ENCODE measurements at regions not wholly inside any gene's neighbourhood (a gene's known extent, or its start where the extent isn't known, plus 50 kb on each side); places are given as distances from the start of the nearest gene placed in this dataset.

DNA sequence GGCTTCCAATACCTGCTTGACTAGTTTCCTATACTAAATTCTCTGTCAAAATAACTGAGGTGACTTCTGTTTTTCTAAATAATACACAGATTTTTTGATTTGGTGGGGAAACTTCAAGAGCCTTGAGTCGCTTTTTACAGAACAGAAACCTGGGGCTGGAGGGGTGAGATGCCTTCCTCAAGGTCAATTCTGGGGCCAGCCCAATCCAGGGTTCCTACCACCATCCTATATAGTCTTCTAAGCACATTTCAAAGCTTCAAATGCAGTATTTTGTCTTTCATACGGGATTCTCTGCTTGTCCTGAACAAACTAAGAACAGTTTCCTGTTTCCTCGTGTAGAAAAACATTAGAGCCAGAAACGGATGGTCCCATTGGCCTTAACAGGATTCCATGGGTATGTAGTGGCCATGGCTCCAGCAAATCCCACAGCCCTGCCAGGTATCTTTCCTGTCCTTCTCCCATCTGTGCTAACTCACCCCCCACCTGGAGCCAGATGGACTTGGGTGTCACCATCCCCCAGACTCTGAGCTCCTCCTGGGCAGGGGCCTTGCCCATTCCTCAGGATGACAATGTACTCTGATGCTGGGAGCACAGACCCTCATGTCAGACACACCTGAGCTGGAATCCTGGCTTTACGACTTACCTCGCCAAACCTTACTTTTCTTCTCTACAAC is 146.9 kb downstream of the KLF13 start:
- DNase-seq (ENCODE audit: low read depth), result no peak

DNA sequence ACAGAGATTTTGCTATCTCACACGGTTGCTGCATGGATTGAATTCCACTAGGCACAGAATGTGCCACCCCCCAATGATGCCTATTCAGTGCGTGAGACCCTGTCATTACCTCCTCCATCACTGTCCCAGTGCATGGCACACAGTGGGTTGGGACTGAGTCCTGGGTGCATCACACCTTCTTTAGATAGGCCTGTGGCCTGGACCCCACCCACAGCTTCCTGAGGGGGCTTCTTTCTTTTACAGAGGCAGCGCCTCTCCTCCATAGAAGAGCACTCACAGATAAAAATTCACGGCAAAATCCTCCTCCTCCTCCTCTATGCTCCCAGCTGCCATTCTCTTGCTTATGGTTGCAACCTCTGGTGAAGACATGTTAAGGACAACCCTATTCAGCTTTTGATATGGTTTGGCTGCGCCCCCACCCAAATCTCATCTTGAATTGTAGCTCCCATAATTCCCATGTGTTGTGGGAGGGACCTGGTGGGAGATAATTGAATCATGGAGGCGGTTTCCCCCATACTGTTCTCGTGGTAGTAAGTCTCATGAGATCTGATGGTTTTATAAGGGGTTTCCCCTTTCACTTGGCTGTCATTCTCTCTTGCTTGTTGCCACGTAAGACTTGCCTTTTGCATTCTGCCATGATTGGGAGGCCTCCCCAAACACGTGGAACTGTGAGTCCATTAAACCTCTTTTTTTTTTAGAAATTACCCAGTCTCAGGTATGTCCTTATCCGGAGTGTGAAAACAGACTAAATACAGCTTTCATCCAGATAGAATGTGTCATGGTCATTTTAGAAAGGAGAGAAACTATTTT is 147.6 kb downstream of the KLF13 start:
- no peak for DNase-seq (ENCODE audit: low read depth)

DNA sequence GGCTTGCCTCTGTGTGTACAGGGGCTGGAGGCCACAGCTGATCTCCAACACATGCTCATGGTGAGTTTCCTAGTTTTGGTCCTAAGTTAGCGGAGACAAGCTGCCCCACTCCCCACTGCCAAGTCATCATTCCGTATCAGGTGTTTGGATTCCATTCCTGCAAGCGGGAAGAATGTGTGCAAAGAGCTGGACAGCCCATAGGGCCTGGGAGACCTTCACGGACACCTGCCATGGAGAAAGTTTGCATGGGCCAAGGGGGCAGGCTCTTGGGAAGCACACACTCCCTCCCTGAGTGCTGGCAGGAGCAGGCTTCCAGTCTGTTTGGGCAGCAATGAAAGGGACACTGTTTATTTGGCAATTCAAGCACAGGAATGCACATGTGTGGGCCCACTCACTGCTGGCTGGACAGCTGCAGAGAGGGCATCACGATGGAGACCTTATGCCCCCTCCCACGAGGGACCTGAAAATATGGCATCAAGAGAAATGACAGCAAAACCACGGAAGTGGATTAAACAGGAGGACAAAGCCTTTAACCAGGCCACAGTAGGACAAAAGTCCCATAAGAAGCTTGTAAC is 149.7 kb downstream of the KLF13 start:
- no peak for DNase-seq (ENCODE audit: low read depth)

DNA sequence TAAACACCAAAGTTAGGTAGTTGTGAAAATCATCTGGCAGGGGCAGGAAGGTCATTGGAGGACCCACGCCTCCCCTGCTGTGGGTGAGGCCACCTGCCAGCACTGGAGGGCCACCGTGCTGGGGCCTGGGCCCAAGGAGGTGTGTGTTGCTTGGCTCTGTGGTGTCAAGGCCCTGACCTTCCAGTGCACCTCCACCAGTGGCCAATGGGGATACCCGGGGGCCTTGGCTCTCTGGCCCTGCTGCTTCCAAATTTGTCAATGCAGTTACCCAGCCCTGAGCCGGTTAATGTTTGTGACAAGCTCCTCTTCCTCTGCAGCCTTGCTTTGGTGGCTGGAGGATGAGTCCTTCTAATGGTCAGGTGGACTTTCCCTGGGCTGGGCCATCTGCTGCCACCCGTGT is 150.2 kb downstream of the KLF13 start:
- DNase-seq (ENCODE audit: low read depth), result no peak

DNA sequence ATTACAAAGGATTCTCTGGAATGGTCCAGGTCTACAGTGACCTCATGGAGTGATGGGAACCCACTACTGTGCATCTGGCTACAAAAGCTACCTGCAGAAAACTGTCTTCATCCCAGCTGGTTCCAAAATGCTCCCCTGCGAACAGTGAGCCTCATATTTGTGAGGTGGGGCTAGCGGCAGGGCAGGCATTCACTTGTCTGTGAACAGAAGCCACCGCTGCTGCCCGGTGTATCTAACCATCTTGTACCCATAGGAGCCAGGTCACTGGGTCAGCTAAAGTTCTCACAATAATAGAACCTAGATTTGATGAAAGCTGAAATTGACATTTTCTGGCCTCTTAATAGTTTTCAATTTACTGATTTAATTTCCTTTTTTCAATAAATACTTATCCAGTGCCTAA is 150.7 kb downstream of the KLF13 start:
- no peak for DNase-seq (ENCODE audit: low read depth)

DNA sequence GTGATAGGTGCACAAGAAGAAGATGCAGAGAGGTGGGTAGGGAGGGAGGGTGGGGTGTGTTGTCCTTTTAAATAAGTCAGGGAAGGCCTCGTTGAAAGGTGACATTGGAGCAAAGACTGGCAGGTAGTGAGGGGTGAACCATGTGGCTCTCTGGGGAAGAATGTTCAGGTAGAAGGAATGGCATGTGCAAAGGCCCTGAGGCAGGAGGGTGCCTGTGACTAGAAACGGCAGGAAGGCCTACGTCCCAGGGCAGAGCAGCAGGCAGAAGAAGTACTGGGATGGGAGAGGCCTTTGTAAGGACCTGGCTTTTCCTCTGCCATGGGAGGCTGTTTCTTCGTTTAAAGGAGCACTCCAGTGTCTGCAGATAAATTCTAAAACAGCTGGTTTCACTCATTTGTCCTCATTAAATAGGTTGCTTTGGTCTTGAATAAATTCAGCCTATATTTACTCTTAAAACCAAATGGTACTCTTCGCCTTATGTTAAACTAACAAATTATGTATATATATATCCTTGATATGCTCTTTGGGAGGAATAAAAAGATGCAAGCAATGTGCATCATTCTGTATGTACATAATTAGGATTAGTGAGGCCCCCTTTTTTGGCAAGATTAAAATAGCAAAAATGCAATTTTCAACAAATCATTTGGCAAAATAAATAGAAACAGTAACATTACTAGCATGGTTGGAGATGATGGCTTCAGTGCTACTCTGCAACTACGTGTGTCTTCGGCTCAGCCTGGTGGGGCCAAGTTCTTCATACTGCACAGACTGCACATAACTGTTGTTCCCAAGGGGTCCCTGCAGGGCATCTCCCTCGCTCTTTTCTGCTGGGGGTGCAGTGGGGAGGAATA is 151.4 kb downstream of the KLF13 start:
- no peak for DNase-seq (ENCODE audit: low read depth)

DNA sequence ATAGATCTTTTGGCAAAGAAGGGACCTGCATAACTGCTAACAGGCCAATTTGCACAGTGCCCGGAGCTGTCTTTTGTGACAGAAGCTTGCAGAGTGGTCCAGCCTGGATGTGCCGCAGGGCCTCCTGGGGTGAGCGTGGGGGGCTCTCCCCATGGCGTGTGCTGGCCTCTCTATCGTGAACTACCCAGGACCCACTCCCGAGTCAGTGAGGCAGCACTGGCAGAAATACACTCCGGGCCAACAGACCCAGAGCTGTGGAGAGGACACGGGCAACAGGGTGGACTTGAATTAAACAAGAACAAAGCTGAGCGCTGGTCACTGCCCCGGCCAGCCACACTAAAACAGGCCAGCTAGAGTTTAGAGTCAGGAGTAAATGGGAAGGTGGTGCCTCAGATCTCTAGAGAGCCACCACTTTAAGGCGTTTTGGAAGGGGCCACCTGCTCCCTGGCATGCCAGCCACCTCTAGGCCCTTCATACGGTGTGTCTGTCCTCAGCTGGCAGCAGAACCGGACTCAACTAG is 152.1 kb downstream of the KLF13 start:
- no peak for DNase-seq (ENCODE audit: low read depth)

DNA sequence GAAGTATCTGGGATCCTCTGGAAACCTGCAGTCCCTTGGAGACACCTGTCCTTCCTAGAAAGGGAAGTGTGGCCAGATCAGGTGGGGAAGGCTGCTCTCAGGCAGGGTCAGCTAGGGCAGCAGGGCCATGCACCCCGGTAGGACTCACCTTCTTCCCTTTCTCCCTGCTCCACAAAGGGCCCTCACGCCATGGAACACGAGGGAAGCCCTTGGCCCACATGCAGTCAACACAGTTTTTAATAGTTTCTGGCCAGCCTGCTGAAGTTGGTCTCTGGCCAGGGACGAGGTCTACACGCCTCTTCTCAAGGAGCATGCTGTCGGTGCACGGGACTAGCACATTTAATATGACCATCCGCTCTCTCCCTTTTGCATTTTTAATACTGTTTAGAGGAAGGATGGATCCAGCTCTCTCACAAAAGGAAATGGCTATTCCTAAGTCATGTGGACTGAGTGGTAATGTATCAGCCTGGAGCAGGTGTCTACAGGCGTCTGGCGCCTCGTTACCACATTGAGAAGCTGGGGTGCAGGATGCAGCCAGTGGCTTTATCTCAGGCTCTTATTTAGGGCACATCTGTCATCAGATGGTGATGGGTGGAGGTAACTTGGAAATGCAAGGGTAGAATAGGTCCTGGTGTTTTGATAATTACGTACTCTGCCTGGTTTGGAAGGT is 153.9 kb downstream of the KLF13 start:
- DNase-seq (ENCODE audit: low read depth), result no peak

DNA sequence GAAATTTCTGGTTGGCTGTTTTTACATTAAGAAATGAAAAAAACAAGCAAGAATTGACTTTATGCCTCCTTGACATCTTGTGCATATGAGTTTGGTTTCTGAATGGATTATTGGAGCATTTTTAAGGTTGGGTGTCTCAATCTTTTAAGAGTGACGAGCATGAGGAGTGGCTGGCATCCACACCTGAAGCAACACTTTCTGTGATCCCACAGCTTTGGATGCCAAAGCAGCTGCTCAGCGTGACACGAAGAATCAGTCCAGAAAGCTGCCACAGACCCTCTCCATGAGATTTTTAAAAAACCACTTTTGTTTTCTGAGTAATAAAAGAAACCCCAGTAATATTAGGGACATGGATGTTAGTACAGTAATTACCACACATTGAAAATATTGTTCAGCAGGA is 154.5 kb downstream of the KLF13 start:
- DNase-seq (ENCODE audit: low read depth), result no peak

DNA sequence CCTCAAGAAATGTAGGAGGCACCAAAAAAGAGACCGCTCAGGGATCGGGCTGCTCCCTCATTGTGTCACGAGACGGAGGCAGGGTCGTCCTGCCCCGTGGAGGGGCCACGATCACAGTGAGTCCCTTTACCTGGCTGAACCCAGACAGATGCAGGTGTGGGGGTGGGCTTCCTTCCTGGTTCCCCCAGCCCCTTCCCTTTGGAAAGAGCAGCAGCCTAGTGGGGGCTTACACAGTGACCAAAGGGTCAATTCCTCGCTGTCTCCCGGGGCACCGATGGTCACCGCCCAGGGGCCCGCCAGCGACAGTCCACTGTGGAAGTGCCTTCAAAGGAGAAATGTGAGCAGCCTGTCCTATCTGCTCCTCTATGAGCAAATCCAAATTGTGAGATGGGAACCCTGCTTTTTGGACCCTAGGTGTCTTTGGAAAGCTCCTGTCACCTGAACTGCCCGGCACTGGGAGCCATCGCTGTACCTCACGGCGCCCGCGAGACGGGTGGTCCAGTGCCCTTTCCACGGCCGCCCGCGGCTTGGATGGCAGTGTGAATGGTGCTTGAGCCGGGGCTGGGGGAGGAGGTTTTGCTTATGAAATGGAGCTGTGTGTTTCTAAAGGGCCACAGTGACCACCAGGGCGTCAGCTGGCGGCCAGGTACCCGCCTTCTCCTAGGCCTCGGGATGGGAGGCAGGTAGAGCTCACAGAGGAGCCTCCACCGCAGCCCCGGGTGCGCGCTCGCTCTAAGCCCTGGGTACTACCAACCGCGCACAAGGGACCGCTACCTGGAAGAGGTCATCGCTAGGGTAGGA is 155.7 kb downstream of the KLF13 start:
- no peak for DNase-seq (ENCODE audit: low read depth)

DNA sequence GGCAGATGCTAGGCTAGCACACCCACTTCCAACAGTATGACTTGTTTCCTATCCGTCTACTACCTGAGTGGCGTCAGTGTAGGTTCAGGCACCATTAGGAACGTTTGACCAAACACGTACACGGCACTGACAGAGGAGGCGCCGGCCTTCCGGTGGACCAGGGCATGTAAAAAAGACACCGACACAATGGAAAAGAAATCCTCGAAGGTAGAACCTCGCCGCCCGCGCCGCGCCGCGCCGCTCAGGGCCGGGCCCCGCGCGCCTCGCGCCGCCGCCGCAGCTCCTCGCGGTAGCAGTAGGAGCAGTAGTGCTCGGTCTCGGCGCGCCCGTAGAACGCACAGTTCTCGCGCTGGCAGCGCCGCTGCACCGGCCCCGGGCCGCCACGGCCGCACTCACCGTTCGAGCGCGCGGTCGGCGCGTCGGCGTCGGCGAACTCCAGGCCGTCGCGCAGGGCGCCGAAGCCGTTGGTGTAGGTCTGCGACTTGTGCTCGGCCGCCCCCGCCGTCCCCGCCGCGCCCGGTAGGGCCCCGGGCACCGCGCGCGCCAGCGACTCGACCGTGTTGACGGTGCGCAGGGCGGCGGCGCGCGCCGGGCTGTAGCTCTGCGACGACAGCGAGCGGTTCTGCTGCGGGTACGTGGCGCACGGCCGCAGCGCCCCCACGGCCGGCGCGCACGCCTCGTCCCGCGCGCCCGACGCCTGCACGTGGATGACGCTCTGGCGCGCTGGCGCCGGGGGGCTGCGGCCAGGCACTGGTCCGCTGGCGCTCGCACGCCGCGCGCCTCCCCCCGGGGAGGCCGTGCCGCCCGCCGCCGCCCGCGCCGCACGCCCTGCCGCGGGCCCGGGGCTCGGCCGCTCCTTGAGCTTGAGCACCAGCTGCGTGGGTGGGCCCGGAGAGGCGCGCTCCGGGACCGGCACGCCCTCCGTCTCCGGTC is 156.7 kb downstream of the KLF13 start:
- DNase-seq (ENCODE audit: low read depth), result peak; percentile 37

DNA sequence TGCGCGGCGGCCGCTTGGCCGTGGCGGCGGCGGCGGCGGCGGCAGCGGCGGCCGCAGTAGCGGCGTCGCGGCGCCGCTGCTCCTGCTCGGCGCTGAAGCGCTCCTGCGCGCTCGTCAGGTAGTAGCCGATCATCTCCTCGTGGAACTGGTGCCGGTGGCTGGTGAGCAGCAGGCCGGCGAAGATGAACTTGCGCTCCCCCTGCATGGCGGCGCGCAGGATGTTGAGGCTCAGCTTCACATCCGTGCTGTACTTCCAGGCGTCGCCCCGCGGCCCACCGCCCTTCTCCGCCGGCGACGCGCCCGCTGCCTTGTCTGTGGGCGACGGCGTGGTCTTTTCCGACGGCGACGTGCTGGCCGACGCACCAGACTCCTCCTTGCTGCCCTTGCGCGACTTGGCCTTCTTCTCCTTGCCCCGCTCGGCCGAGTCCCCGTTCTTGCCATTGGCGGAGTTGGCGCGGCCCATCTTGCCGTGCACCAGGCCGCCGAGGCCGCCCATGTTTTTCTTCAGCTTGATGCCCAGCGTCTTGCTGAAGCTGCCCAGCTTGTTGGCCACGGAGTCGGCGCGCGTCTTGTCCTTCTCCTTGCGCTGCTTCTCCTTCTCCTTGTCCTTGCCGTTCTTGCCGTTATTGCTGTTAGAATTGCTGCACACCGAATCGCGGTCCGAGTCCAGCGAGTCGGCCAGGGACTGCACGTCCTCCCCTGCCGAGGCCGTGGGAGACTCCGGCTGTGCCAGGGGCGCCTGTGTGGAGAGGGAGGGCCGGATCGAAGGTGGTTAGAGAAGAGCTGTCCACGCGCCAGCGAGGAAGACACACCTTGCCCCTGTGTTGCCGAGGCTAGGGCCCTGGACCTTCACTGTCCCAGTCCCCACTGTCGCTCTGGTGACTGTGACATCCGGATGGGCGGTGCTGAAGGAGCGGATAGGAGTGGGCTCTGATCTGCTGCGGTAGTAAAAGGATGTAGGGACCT is 157.6 kb downstream of the KLF13 start:
- DNase-seq (ENCODE audit: low read depth), result peak; percentile 21

DNA sequence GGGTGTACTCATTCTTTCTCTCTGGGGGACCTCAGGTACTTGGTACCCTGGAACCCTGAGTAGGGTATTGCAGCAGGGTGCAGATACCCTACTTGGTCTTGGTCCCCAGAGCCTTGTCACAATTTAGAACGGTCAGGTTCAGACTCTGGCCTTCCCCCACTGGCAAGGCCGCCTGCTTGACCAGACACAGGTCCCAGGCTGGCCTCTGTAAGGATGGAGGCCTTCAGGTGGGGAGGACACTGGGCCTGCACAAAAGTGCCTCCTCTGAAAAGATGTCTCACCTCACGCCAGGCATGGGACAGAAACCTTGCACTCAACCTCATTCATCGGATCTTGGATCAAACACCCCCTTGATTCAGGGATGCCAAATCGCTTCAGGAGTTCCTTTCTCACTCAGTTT is 158.4 kb downstream of the KLF13 start:
- no peak for DNase-seq (ENCODE audit: low read depth)

DNA sequence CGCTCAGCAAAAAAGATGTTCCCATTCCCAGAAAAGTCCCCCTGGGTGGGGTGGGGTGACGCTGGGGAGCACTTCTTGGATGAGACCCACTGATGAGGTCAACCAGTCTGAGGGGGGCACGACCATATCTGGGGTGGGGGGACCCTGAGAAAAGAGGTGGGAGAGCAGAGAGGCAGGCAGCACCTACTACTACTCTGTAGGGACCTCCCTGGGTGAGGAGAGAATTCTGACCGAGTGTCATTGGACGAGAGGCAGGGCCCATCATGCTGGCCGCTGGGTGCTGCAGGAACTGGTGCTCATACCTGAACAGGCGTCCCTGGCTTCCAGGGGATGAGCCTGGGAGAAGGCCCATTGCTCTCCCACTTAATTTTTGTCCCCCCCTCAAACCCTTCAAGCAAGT is 158.8 kb downstream of the KLF13 start:
- DNase-seq (ENCODE audit: low read depth), result no peak

DNA sequence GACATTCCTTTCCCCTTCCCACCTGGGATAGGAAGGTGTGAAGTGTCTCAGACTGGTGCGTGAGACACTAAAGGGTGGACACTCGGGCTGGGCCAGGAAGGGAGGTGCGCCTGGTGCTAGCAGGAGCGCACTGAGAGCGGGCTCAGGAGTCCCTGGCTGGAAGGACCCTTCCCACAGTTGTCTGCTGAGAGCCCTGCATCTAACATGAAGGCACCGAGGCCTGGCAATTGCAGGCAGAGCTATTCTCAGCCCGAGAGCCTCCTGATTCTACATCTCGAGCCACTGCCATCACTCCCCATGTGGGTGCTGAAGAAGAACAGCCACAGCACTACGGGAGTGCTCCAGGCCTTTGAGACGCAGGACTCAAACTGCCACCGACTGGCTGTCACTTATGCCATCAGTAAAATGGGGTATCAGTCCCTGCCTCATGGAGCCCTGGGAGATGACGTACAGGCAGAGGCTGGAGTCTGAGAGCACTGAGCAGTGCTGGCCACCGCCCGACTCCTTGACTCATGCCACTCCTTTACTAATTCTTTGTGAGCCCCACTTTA is 159.4 kb downstream of the KLF13 start:
- DNase-seq (ENCODE audit: low read depth), result no peak

DNA sequence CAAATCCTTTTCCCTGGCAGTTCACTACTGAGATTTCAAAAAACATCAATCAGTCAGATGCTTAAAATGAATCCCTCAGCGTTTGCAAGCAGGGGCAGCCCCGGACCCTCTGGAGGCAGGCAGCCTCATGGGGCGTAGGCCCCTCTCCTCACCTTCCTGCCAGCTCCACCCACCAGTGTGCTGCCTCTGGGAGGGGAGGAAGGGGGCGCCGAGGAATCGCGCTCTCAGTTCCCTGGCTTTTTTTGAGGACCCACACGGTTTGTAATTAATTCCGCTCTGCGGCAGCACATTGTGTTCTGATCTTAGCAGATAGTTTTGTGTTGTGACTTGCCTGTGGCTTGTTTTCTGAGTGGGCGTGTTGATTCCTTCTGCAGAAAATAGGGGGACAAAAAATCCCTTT is 159.9 kb downstream of the KLF13 start:
- DNase-seq (ENCODE audit: low read depth), result no peak

DNA sequence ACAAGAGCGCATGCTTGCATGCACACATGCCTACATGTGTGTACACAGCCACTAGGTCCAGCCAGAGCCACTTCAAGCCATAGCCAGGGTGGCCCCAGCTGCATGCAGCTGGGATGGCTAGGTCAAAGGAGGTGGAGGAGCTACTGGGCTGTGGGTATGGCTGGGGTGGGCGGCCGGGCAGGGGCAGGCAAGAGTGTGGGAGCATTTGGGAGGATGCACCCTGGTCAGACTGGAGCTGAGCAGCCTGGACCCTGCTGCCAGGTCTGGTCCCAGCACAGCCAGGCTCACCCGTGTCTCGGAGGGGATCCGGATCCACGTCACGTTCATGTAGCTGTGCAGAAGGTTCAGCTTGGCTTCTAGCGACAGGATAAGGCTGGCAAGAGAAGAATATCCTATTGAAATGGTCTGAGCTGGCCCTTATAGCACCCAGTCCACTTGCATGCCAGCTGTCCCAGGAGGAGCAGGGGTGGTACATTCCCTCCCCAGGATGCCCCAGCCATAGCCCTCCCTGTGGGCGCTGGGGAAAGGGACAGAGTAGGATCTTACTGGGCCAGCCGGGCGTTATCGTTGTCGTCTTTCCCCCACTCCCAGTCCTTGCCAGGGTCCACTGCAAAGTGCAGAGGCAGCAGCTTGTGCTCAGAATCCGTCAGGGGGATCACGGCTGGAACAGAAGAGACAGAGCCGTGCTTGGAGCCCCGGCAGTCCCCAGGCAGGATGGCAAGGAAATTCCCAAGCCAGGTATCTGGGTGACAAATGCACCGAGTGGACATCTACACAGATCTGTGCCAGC is 160.5 kb downstream of the KLF13 start:
- no peak for DNase-seq (ENCODE audit: low read depth)
